ENCODE measurements at regions not wholly inside any gene's neighbourhood (a gene's known extent, or its start where the extent isn't known, plus 50 kb on each side); places are given as distances from the start of the nearest gene placed in this dataset.

DNA sequence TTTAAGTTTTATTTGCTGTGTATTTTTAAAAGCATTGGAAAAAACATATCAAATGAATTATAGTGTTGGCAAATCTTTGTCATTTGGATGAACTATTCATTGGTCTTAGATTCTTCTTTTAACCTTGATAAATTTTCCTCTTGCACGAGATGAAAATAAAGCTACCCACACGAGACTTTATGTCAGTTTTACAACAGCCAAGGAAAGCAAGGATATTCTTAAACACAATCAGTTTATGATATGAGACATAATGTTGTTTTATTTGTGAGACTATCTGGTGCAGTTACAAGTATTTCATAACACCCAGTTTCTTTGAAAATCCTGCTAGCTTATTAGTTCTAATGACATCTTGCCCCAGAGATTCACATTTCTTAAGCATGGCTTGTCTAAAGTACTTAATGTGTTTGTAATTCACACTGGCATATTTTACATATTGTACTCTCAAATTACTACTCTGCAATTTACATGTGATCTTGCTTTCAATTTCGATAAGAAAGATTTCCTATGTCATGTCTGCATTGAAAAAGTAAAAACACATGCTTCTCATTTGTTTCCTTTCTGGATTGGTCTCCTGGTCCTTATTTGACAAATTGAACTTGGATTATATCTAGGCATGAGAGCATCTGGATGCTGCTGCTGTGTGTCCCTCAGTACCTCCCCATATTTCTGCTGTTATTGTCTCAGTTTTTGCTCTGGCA is 955.5 kb upstream of the PCDH9 start:
- TF ChIP-seq ZBTB7A (IDR thresholded peaks at IDR 0.05; ENCODE audit: low read depth) (no peak), USF1 (IDR thresholded peaks at IDR 0.05) (no peak), EGR1 (IDR thresholded peaks at IDR 0.05) (no peak), EP300 (IDR thresholded peaks at IDR 0.05; ENCODE audit: borderline replicate concordance) (no peak), CEBPB (IDR thresholded peaks at IDR 0.05) (no peak), TCF12 (IDR thresholded peaks at IDR 0.05; ENCODE audit: low read depth) (no peak)
- TF ChIP-seq, protein P1, sequence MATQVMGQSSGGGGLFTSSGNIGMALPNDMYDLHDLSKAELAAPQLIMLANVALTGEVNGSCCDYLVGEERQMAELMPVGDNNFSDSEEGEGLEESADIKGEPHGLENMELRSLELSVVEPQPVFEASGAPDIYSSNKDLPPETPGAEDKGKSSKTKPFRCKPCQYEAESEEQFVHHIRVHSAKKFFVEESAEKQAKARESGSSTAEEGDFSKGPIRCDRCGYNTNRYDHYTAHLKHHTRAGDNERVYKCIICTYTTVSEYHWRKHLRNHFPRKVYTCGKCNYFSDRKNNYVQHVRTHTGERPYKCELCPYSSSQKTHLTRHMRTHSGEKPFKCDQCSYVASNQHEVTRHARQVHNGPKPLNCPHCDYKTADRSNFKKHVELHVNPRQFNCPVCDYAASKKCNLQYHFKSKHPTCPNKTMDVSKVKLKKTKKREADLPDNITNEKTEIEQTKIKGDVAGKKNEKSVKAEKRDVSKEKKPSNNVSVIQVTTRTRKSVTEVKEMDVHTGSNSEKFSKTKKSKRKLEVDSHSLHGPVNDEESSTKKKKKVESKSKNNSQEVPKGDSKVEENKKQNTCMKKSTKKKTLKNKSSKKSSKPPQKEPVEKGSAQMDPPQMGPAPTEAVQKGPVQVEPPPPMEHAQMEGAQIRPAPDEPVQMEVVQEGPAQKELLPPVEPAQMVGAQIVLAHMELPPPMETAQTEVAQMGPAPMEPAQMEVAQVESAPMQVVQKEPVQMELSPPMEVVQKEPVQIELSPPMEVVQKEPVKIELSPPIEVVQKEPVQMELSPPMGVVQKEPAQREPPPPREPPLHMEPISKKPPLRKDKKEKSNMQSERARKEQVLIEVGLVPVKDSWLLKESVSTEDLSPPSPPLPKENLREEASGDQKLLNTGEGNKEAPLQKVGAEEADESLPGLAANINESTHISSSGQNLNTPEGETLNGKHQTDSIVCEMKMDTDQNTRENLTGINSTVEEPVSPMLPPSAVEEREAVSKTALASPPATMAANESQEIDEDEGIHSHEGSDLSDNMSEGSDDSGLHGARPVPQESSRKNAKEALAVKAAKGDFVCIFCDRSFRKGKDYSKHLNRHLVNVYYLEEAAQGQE (IDR thresholded peaks at IDR 0.05; ENCODE audit: low read depth) = no peak
- TF ChIP-seq, protein P2, sequence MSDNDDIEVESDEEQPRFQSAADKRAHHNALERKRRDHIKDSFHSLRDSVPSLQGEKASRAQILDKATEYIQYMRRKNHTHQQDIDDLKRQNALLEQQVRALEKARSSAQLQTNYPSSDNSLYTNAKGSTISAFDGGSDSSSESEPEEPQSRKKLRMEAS (IDR thresholded peaks at IDR 0.05) = no peak
